Peyer's patch (tissue), 4 donors: ENCODE measurements at regions not wholly inside any gene's neighbourhood (a gene's known extent, or its start where the extent isn't known, plus 50 kb on each side); places are given as distances from the start of the nearest gene placed in this dataset.

Source experiments
- CTCF ChIP-seq, 6 experiments: fragments of 450-650 bp in 4 of 6; fragments of 200-600 bp in 2 of 6; sonication (generic) in 1 of 6; IDR thresholded peaks; one replicate each; pipeline ENCODE4 v1.5.1; 2017 to 2019; ENCODE audit warnings: antibody characterized with exemption in 6 of 6, mild to moderate bottlenecking in 3 of 6, moderate library complexity in 1 of 6
- POLR2A ChIP-seq, 2 donors: fragments of 450-650 bp; IDR thresholded peaks; one replicate each; pipeline ENCODE4 v1.5.1; 2017; ENCODE audit warnings: antibody characterized with exemption in 2 of 2, mild to moderate bottlenecking in 2 of 2, moderate library complexity in 2 of 2

- no peak for TF ChIP-seq CTCF (IDR thresholded peaks at IDR 0.05)
- TF ChIP-seq POLR2A (IDR thresholded peaks at IDR 0.05): no peak
Observed at GRCh38 chr2:238511614-238511950, 84.9 kb downstream of the ASB1 start.
